Tibial artery (tissue), 4 donors: ENCODE measurements at regions not wholly inside any gene's neighbourhood (a gene's known extent, or its start where the extent isn't known, plus 50 kb on each side); places are given as distances from the start of the nearest gene placed in this dataset.

ENCODE experiments used
- DNase-seq, 2 donors: peaks; one replicate each; pipeline ENCODE4 v3.0.0-alpha.2; 2019
- H3K27ac ChIP-seq, 2 donors: fragments of 200-600 bp; sonication (generic) in 1 of 2; 1 replicate in 1 of 2; 2 replicates in 1 of 2; pipeline ENCODE4 v1.5.1; 2018 to 2019; ENCODE audit warnings: mild to moderate bottlenecking in 1 of 2
- H3K27me3 ChIP-seq, 2 donors: fragments of 200-600 bp; sonication (generic) in 1 of 2; one replicate each; pipeline versions ENCODE4 v1.5.1 to v1.6.0; 2016 to 2019
- H3K36me3 ChIP-seq, 3 donors: fragments of 200-600 bp; sonication (generic) in 2 of 3; one replicate each; pipeline ENCODE4 v1.5.1; 2016 to 2019; ENCODE audit warnings: mild to moderate bottlenecking in 2 of 3
- H3K4me1 ChIP-seq, 4 donors: fragments of 200-600 bp; sonication (generic) in 2 of 4; 1 replicate in 3 of 4; 2 replicates in 1 of 4; pipeline ENCODE4 v1.5.1; 2016 to 2019
- H3K4me3 ChIP-seq, 2 donors: fragments of 200-600 bp; sonication (generic) in 1 of 2; 1 replicate in 1 of 2; 2 replicates in 1 of 2; pipeline ENCODE4 v1.5.1; 2018 to 2019; ENCODE audit warnings: mild to moderate bottlenecking in 2 of 2
- H3K9me3 ChIP-seq, 3 donors: fragments of 200-600 bp; sonication (generic) in 1 of 3; one replicate each; pipeline ENCODE4 v1.5.1; 2016 to 2019
- intact Hi-C: fragments of 100-400 bp; cut with DNase I; formaldehyde crosslinking; loops from one replicate; pipeline ENCODE4 v1.15.0; 2023; ENCODE audit warnings: low total_unique reads
- TF ChIP-seq, protein P1 (sequence below), 2 experiments: fragments of 200-600 bp in 1 of 2; fragments of 450-650 bp in 1 of 2; IDR thresholded peaks; one replicate each; pipeline ENCODE4 v1.5.1; 2017 to 2019; ENCODE audit warnings: antibody characterized with exemption in 2 of 2, mild to moderate bottlenecking in 1 of 2, moderate library complexity in 1 of 2

DNA sequence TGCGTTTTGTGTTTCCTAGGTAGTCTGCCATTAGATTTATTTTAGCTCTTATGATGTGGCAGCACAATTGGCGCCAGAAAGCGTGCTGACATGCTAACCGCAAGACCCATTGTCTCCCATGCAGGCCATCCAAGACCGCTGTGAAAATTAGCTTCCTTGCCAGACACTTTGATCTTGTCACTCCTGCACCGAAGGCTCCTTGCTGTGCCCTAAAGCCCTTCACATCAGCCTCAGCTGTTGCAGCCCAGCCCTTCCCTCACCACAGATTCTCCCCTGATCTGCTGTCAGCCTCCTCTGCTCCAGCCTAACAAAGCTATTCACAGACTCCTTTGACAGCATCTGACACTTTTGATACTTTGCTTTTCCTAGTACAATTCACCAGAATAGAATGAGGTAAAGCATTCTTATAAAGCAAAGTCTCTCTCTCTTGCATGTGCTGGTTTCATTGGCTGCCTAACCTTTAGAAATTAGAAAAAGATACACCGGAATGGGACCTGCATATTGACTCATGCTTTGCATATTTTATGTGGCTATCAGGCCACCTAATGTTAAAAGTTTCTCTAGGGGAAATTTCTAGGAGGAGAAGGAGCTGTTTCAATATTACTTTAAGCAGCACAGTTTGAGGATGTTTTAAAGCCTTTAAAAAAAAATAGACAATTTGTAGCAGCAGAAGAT is 280.3 kb upstream of the FMN2 start:
- H3K36me3 ChIP-seq = no peaks in the 10 kb centered on the region
- H3K27me3 ChIP-seq = no peaks in the 10 kb centered on the region
- H3K4me3 ChIP-seq = no peak overlapping the region
- DNase-seq = no peak
- peaks cover 0 to 28% (median 14%) of the 10 kb centered on the region in 4 donors for H3K4me1 ChIP-seq
- H3K27ac ChIP-seq = no peak overlapping the region
- intact Hi-C loops = no loop called here
- no peaks in the 10 kb centered on the region for H3K9me3 ChIP-seq
- TF ChIP-seq, protein P1, sequence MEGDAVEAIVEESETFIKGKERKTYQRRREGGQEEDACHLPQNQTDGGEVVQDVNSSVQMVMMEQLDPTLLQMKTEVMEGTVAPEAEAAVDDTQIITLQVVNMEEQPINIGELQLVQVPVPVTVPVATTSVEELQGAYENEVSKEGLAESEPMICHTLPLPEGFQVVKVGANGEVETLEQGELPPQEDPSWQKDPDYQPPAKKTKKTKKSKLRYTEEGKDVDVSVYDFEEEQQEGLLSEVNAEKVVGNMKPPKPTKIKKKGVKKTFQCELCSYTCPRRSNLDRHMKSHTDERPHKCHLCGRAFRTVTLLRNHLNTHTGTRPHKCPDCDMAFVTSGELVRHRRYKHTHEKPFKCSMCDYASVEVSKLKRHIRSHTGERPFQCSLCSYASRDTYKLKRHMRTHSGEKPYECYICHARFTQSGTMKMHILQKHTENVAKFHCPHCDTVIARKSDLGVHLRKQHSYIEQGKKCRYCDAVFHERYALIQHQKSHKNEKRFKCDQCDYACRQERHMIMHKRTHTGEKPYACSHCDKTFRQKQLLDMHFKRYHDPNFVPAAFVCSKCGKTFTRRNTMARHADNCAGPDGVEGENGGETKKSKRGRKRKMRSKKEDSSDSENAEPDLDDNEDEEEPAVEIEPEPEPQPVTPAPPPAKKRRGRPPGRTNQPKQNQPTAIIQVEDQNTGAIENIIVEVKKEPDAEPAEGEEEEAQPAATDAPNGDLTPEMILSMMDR (IDR thresholded peaks at IDR 0.05) = no peak

DNA sequence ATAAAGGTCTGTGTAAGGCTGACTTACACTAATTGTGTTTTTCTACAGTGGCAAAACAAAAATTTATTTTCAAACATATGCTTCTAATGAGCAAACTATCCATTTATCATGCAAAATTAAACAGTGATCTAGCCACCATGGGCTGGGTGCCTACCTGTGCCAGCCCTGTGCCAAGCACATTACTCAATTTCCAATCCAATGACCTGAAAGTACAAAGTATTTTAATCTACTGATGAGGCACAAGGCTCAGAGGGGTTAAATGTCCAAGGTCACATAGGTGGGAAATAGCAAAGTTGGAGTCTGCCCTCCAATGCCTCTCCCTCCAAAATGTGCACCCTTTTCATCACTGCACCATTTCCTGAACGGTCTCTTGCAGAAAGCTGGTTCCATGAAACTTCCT is 279.1 kb upstream of the FMN2 start:
- TF ChIP-seq, protein P1 (IDR thresholded peaks at IDR 0.05) = no peak
- H3K27ac ChIP-seq = no peak overlapping the region
- H3K36me3 ChIP-seq = no peaks in the 10 kb centered on the region
- intact Hi-C loops = no loop called here
- no peaks in the 10 kb centered on the region for H3K27me3 ChIP-seq
- H3K9me3 ChIP-seq = no peaks in the 10 kb centered on the region
- no peak overlapping the region for H3K4me3 ChIP-seq
- peaks cover 0 to 35% (median 20%) of the 10 kb centered on the region in 4 donors for H3K4me1 ChIP-seq
- DNase-seq = no peak

DNA sequence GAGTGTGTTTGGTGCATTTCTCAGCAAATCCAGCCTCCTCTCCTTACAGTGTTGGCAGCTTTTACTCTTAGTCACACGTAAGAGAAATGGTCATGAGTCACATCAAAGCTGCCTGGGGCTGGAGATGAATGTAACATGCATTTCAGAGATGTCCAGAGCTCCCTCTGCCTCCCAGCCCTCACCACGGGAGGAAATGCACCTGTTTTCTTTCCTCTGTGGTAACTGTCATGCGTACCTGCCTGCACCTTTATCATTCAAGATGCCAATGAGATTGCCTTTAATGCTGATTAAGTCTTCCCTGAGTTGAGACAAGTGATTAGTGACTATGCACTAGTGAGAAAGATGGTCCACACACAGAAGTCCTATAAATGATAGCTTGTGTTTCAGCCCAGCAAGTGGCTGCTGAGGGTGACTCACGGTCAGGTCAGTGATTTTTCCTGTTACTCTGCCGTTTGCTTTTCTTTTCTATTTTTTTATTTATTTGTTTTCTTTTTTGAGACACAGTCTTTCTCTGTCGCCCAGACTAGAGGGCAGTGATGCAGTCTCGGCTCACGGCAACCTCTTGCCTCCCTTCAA is 277.3 kb upstream of the FMN2 start:
- Histone ChIP-seq H3K36me3 (no peaks in the 10 kb centered on the region), H3K4me3 (peak overlapping the region in 1 of 2 donors; percentile 11), H3K4me1 (peaks cover 0 to 29% (median 20%) of the 10 kb centered on the region in 4 donors), H3K27me3 (no peaks in the 10 kb centered on the region), H3K9me3 (no peaks in the 10 kb centered on the region), H3K27ac (peak overlapping the region; percentile 49 to 62)
- intact Hi-C loops = no loop called here
- DNase-seq = no peak
- TF ChIP-seq, protein P1 (IDR thresholded peaks at IDR 0.05) = no peak

DNA sequence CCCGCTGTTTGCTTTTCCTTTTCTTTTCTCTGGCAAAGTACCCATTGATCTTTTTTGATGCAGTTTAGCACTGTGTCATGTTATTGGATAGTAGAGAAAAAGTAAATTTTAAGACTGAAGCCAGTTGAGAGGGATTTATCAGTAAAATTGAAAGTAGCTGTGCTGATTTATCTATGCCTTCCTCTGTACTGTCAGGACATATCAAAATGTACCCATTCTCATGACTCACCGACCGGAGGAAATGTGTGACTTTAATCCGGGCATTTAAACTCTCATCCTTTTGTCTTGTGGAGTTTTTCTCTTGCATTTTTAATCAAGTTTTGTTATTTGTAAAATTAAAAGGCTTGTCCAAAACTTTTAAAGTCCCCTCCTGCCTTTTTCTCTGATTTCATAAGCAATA is 276.6 kb upstream of the FMN2 start:
- intact Hi-C loops = no loop called here
- H3K4me1 ChIP-seq = peaks cover 0 to 29% (median 20%) of the 10 kb centered on the region in 4 donors
- H3K4me3 ChIP-seq = peak overlapping the region in 1 of 2 donors; percentile 11

DNA sequence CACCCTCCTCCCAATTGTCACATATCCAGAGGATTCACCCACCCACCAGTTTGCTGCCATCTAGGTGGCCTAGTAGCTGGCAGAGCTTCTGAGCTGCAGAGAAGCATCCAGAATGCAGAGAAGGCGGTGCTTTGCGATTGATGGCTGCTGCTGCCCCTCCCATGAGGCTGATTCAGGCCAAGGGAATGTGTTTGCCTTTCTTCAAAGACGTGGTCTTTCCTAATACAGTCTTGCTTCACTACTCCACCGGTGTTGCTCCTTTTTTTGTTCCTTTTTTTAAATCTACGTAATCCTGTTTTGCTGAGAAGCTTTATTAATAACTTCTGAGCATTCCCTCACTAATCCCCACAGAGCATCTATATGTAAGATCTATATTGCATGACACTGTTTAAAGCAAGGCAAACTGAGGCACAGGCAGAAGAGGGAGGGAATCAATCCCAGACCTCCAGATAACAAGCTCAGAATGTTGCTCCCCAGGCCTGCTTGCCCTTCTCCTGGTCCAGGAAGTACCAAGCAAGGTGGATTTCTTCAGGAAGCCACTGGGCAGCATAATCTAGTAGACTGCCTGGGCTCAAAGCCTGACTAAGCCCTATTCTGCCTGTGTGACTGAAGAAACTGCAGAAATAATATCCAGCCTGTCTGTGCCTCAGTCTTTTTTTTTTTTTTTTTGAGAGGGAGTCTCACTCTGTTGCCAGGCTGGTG is 275.5 kb upstream of the FMN2 start:
- peaks cover 0 to 29% (median 20%) of the 10 kb centered on the region in 4 donors for H3K4me1 ChIP-seq
- TF ChIP-seq, protein P1 (IDR thresholded peaks at IDR 0.05) = no peak
- no peaks in the 10 kb centered on the region for H3K27me3 ChIP-seq
- H3K4me3 ChIP-seq = no peak overlapping the region
- DNase-seq = peak; percentile 33 to 74
- H3K27ac ChIP-seq = peak overlapping the region; percentile 65 to 74
- no peaks in the 10 kb centered on the region for H3K36me3 ChIP-seq
- no peaks in the 10 kb centered on the region for H3K9me3 ChIP-seq
- intact Hi-C loops = no loop called here

More for the DNA sequence above, 276.6 kb upstream of the FMN2 start:
- Histone ChIP-seq H3K27ac (peak overlapping the region; percentile 49 to 62), H3K9me3 (no peaks in the 10 kb centered on the region), H3K36me3 (no peaks in the 10 kb centered on the region), H3K27me3 (no peaks in the 10 kb centered on the region)
- TF ChIP-seq, protein P1 (IDR thresholded peaks at IDR 0.05) = no peak
- no peak for DNase-seq
